ENCODE measurements at regions not wholly inside any gene's neighbourhood (a gene's known extent, or its start where the extent isn't known, plus 50 kb on each side); places are given as distances from the start of the nearest gene placed in this dataset.
A peak's percentile ranks its signal among the peaks of the same experiment; 100 is the strongest.
"Not testable (repeated sequence)": the region's sequence is repeated elsewhere in the genome, so short reads cannot be mapped to it uniquely, and the experiment has no call there.

GRCh38 chr19:20359933-20360720, 193.1 kb downstream of the ZNF486 start:
- Histone ChIP-seq H3K36me3 (ENCODE audit: insufficient read depth, low read length) (no peaks in the 10 kb centered on the region), H3K4me3 (ENCODE audit: low read length, poor library complexity, severe bottlenecking) (no peak overlapping the region), H3K27me3 (ENCODE audit: insufficient read depth, low read length, poor library complexity, severe bottlenecking) (no peaks in the 10 kb centered on the region), H3K9me2 (replicated peaks; ENCODE audit: low read depth, low read length) (no peaks in the 10 kb centered on the region), H3K9me3 (ENCODE audit: insufficient read depth, low read depth, low read length) (no peaks in the 10 kb centered on the region), H3K79me2 (ENCODE audit: insufficient read depth, low read length) (no peaks in the 10 kb centered on the region), H3K4me1 (ENCODE audit: insufficient read depth, low read length, poor library complexity, severe bottlenecking) (no peaks in the 10 kb centered on the region), H4K20me1 (ENCODE audit: insufficient read depth, low read length, poor library complexity, severe bottlenecking) (no peaks in the 10 kb centered on the region), H3K9ac (ENCODE audit: low read depth, low read length, poor library complexity, severe bottlenecking) (no peak overlapping the region), H2AFZ (ENCODE audit: low read length) (no peak overlapping the region), H3K4me2 (ENCODE audit: low read depth, low read length, poor library complexity, severe bottlenecking) (no peak overlapping the region), H3F3A (ENCODE audit: low read depth) (no peaks in the 10 kb centered on the region)
- TF ChIP-seq EZH2phosphoT487 (IDR thresholded peaks at IDR 0.05; ENCODE audit: borderline replicate concordance): no peak
- TF ChIP-seq CTCF (conservative IDR thresholded peaks at IDR 0.05; ENCODE audit: low read length): peak; percentile 55

GRCh38 chr19:20358841-20359465, 191.9 kb downstream of the ZNF486 start:
- not testable (repeated sequence) for H3K4me1 ChIP-seq (ENCODE audit: insufficient read depth, low read length, poor library complexity, severe bottlenecking); H3K9ac ChIP-seq (ENCODE audit: low read depth, low read length, poor library complexity, severe bottlenecking); H3K4me2 ChIP-seq (ENCODE audit: low read depth, low read length, poor library complexity, severe bottlenecking); H3K27me3 ChIP-seq (ENCODE audit: insufficient read depth, low read length, poor library complexity, severe bottlenecking); H3K9me2 ChIP-seq (replicated peaks; ENCODE audit: low read depth, low read length); H4K20me1 ChIP-seq (ENCODE audit: insufficient read depth, low read length, poor library complexity, severe bottlenecking); H3K4me3 ChIP-seq (ENCODE audit: low read length, poor library complexity, severe bottlenecking); H3K36me3 ChIP-seq (ENCODE audit: insufficient read depth, low read length); H3F3A ChIP-seq (ENCODE audit: low read depth); H3K9me3 ChIP-seq (ENCODE audit: insufficient read depth, low read depth, low read length); H2AFZ ChIP-seq (ENCODE audit: low read length); H3K79me2 ChIP-seq (ENCODE audit: insufficient read depth, low read length)

- H3K79me2 ChIP-seq (ENCODE audit: insufficient read depth, low read length): no peaks in the 10 kb centered on the region
- no peak overlapping the region for H3K4me2 ChIP-seq (ENCODE audit: low read depth, low read length, poor library complexity, severe bottlenecking)
- no peak overlapping the region for H3K9ac ChIP-seq (ENCODE audit: low read depth, low read length, poor library complexity, severe bottlenecking)
- no peaks in the 10 kb centered on the region for H4K20me1 ChIP-seq (ENCODE audit: insufficient read depth, low read length, poor library complexity, severe bottlenecking)
- no peaks in the 10 kb centered on the region for H3K36me3 ChIP-seq (ENCODE audit: insufficient read depth, low read length)
- no peak overlapping the region for H2AFZ ChIP-seq (ENCODE audit: low read length)
- no peaks in the 10 kb centered on the region for H3K27me3 ChIP-seq (ENCODE audit: insufficient read depth, low read length, poor library complexity, severe bottlenecking)
- no peaks in the 10 kb centered on the region for H3K4me1 ChIP-seq (ENCODE audit: insufficient read depth, low read length, poor library complexity, severe bottlenecking)
- no peaks in the 10 kb centered on the region for H3F3A ChIP-seq (ENCODE audit: low read depth)
- H3K9me3 ChIP-seq (ENCODE audit: insufficient read depth, low read depth, low read length): no peaks in the 10 kb centered on the region
- no peak for TF ChIP-seq EZH2phosphoT487 (IDR thresholded peaks at IDR 0.05; ENCODE audit: borderline replicate concordance)
- no peak for TF ChIP-seq CTCF (conservative IDR thresholded peaks at IDR 0.05; ENCODE audit: low read length)
- H3K4me3 ChIP-seq (ENCODE audit: low read length, poor library complexity, severe bottlenecking): no peak overlapping the region
- H3K9me2 ChIP-seq (replicated peaks; ENCODE audit: low read depth, low read length): no peaks in the 10 kb centered on the region
Observed at GRCh38 chr19:20357921-20358320, 190.9 kb downstream of the ZNF486 start.

Measured in Loucy (cell line).